A549 (cell line): ENCODE measurements at regions not wholly inside any gene's neighbourhood (a gene's known extent, or its start where the extent isn't known, plus 50 kb on each side); places are given as distances from the start of the nearest gene placed in this dataset.

Experiments
- CTCF ChIP-seq: fragments of >200 bp; sonication (Bioruptor Twin); formaldehyde crosslinking; IDR thresholded peaks from 3 replicates; pipeline ENCODE4 v1.5.1; 2016
- POLR2A ChIP-seq: IDR thresholded peaks from 2 replicates; pipeline ENCODE4 v1.6.1; 2012; ENCODE audit warnings: mild to moderate bottlenecking, low read length
- POLR2AphosphoS2 ChIP-seq: conservative IDR thresholded peaks from 2 replicates; pipeline ENCODE4 v1.6.1; 2012; ENCODE audit warnings: low read length, improper control_type of control experiment, inconsistent platforms

GRCh38 chr20:51928931-51929330, 126.6 kb upstream of the SALL4 start:
- TF ChIP-seq POLR2A (no peak), CTCF (no peak), POLR2AphosphoS2 (no peak)
